HG03521 (cell line): ENCODE measurements at regions not wholly inside any gene's neighbourhood (a gene's known extent, or its start where the extent isn't known, plus 50 kb on each side); places are given as distances from the start of the nearest gene placed in this dataset.

ENCODE experiments used
- ATAC-seq: cut with Tn5 transposase; IDR thresholded peaks from one replicate; pipeline ENCODE4 v1.9.1; 2021; ENCODE audit warnings: mild to moderate bottlenecking, moderate library complexity; ENCODE audit not compliant: unreplicated experiment

- ATAC-seq, result no peak
Measured at GRCh38 chr11:29315275-29315674, 701.6 kb downstream of the KCNA4 start.

DNA sequence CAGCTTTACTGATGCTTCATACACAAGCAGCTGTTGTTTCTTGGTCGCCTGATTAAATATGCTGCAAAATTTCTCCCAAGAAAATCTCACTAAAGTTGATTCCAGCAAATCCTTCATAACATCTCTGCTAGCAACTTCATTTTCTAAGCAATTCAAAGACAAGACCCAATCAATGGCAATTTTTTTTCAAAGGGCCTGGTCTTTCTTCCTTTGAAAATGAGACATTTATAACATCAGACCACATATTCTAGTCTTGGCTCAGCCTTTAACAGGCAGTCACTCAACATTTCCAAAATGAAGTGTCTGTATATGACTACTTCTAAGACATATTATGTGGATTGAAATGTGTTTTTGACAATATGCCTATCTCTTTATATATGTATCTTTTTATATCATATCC is 702.6 kb downstream of the KCNA4 start:
- no peak for ATAC-seq

DNA sequence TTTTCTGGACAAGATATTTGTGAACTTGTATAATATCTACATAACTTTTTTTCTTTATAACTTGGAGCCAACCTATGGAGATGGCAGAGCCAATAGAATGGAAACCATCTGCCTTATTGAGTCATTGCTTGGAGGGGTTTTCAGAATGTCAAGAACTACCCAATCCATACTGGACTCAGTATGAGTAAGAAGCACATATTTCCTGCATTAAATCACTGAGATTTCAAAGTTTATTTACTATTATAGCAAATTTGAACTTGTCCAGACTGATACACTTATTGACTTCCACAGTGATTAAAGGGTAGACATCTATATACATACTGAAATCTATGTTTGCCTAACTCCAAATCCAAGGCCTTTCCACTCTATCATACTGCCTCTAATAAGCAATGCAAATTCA is 704.0 kb downstream of the KCNA4 start:
- no peak for ATAC-seq

GRCh38 chr11:29310725-29311342 is 706.0 kb downstream of the KCNA4 start:
- ATAC-seq, result no peak

GRCh38 chr11:29309992-29310391 is 706.8 kb downstream of the KCNA4 start:
- ATAC-seq, result no peak

GRCh38 chr11:29306527-29306926 is 710.3 kb downstream of the KCNA4 start:
- ATAC-seq, result no peak

DNA sequence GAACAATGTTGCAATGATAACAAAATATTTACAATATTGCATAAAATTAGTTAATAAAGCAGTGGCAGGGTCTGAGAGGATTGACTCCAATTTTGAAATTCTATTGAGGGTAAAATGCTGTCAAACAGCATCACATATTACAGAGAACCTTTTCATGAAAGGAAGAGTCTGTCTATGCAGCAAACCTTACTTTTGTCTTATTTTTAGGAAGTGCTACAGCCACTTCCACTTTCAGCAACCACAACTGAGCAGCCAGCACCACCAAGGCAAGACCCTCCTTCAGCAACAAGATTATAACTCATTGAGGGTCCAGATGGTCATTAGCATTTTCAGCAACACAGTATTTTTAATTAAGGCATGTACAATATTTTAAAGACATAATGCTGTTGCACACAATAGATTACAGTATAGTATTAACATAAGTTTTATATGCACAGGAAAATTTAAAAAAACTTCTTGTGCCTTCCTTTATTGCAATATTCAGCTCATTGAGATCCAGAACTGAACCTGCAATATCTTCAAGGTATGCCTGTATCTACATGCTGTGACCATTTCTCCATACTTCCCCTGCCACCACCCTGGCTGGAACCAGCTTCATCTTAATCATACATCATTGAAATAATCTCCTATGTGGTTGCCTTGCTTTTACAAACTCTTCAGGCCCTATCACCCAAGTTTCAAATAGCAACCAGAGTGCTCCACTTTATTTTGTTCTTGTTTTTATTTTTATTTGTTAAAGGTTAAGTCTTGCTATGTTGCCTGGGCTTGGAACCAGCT is 711.2 kb downstream of the KCNA4 start:
- no peak for ATAC-seq

- ATAC-seq, result no peak
Measured at GRCh38 chr11:29300420-29300819, 716.4 kb downstream of the KCNA4 start.

DNA sequence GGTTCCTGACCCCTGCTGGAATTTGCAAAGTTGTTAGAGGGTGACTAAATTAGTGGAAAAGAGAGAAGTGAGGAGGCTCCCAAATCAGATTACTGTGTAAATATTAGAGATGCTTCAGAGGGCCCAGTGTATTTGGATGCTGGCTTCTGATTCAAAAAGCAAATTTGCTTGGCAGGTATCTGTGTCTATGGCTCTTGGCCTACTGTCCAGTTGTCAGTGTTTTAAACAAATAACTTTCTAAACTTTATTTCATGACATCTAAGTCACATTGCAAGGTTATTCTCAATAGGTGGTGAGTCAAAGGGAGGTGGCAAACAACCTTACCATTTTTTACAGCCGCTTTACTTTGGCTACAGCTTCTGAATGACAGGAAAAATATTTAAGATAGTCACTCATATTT is 720.1 kb downstream of the KCNA4 start:
- no peak for ATAC-seq

GRCh38 chr11:29293825-29294224 is 723.0 kb downstream of the KCNA4 start:
- ATAC-seq, result peak; percentile 87

DNA sequence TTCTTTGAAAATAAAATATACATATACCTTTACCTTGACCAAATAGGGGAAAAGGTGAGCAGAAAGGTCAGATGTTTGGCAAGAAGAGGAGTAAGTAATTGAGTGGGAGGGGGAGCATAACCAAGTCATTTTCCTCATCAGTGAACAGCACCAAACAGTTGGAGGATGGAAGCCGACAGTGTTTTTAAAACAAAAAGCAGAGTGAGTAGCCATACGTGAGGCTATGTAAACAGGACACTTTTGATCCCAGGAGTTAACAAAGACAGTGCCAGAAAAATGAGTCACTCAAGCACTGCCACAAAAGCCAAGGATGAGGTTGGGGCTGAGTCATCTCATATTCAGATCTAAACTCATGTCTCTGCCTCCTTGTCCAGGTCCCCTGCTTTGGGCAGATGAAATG is 734.7 kb downstream of the KCNA4 start:
- no peak for ATAC-seq

- no peak for ATAC-seq
Measured at GRCh38 chr11:29281271-29281777, 735.5 kb downstream of the KCNA4 start.

DNA sequence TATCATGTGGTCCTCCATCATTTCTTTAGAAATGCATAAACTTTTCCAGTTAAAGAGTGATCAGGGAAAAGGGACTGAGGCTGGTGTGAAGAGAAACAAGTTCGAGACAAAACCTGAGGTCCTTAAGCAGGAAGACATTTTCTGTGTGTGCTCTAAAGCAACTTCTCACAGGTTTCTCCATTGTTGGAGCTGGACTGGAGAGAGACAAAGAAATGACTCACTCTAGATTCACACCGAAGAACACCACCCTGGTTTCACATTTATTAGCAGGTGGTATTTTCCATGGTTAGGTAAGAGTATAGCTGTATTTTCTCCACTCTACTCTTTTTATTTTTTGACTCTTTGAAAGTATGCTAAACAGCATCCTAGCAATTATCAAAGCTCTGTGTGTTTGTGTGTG is 736.4 kb downstream of the KCNA4 start:
- no peak for ATAC-seq

GRCh38 chr11:29279716-29280115 is 737.1 kb downstream of the KCNA4 start:
- no peak for ATAC-seq

- no peak for ATAC-seq
Measured at GRCh38 chr11:29272019-29272654, 744.7 kb downstream of the KCNA4 start.

DNA sequence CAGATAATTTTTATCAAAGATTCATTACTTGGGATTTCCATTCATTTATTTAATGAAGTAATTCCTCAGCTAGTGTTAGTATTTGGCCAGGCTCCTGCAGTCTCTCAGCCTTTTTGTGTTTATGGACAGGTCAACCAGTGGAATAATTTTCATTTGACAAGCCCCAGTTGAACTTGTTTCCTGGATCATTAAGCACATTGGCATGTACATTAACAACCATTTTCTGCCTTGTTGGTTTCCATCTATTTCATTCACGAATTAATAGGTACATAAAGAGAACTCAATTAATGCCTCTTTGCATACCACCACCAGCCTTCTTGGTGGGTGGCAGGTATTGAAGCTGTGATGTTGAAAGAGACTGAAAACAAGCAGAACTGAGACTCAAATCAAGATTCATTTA is 745.2 kb downstream of the KCNA4 start:
- no peak for ATAC-seq

DNA sequence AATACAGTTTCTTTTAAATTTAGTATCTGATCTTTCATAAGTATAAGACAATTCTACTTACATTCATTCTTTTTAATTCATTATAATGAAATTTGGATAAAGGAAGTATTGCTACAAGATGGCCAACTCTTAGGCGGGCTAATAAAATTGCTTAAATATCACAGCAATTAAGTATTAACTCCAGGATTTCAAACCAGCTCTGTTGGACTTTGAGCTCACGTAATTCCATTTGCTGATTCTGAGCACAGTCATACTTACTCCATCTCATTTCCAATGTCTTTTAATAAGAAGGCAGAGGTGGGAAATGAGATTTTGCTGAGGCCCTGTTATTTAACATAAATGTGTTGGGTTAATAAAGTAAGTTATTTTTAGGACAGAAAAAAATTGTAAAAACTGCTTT is 748.1 kb downstream of the KCNA4 start:
- no peak for ATAC-seq

- no peak for ATAC-seq
Measured at GRCh38 chr11:29265792-29266191, 751.0 kb downstream of the KCNA4 start.

DNA sequence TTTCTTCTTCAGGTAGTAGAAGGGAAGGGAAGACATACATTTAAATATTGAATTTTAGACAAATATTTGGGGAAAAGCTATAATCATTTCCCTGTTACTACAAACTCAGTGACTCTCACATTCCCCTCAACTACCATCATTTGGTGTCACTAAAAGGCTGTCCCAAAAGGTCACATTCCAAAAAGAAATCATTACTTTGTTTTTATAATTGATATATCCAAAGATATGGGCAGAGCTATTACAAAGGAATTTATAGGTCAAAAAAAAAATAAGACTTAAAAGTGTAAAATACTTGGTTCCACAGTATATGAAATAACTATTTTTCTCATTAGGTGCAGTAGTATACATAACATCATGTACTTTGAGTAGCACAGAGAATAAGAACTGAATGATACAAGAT is 751.4 kb downstream of the KCNA4 start:
- ATAC-seq, result no peak

DNA sequence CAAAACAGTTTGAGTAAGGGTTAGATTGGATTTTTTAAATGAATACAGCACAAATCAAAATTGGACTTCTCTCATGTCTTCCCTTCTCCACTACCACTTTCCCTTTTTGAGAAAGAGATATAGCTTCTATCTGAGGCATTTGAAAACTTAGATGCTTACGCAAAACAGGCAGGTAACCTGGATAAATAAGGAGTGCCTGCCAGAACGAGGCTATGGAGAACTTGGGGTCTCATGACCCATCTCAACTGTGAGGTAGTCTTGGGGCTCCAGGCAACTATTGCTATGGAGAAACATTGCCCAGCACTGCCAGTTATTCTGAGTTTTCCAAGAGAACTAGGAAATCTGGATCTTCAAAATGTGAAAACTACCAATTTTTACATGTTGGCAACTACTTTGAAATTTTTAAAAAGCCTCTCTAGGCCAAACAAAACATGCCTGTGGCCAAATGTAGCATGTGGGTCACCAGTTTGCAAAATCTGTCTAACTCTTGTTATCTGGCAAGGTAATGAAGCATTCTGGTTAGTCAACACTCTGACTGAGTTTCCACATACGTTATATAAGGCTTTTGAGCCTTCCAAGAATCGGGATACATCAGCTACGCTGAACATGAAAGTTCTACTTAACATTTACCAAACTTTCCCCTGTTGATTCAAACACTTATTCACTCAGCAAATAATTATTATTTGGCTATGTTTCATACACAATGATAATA is 752.7 kb downstream of the KCNA4 start:
- no peak for ATAC-seq

- no peak for ATAC-seq
Measured at GRCh38 chr11:29261831-29262230, 755.0 kb downstream of the KCNA4 start.
